NOMO-1 treated with dmso at 0.1 percent for 144 hours (cell line): ENCODE measurements at regions not wholly inside any gene's neighbourhood (a gene's known extent, or its start where the extent isn't known, plus 50 kb on each side); places are given as distances from the start of the nearest gene placed in this dataset.
A peak's percentile ranks its signal among the peaks of the same experiment; 100 is the strongest.

Source experiments
- DNase-seq: peaks from one replicate; lab custom pipeline; 2025; ENCODE audit not compliant: unreplicated experiment; lab: John Stamatoyannopoulos, UW

GRCh38 chr12:4969405-4969804 lies 59.7 kb downstream of the KCNA1 start:
- no peak for DNase-seq

GRCh38 chr12:4974217-4974616 lies 64.5 kb downstream of the KCNA1 start:
- no peak for DNase-seq

- no peak for DNase-seq
Observed at GRCh38 chr12:4975574-4975973, 65.9 kb downstream of the KCNA1 start.

GRCh38 chr12:4977102-4977501 lies 66.6 kb upstream of the KCNA5 start:
- DNase-seq = no peak

GRCh38 chr12:4978737-4979136 lies 64.9 kb upstream of the KCNA5 start:
- DNase-seq = no peak

- DNase-seq = no peak
Observed at GRCh38 chr12:4979737-4980136, 63.9 kb upstream of the KCNA5 start.

- no peak for DNase-seq
Observed at GRCh38 chr12:4984344-4984743, 59.3 kb upstream of the KCNA5 start.

- DNase-seq = no peak
Observed at GRCh38 chr12:4984971-4985370, 58.7 kb upstream of the KCNA5 start.

- peak; percentile 35 for DNase-seq
Observed at GRCh38 chr12:4985820-4986219, 57.9 kb upstream of the KCNA5 start.

GRCh38 chr12:4987076-4988046 lies 56.3 kb upstream of the KCNA5 start:
- no peak for DNase-seq

GRCh38 chr12:4991373-4991772 lies 52.3 kb upstream of the KCNA5 start:
- DNase-seq = no peak

GRCh38 chr12:4991801-4992200 lies 51.9 kb upstream of the KCNA5 start:
- no peak for DNase-seq

- DNase-seq = no peak
Observed at GRCh38 chr12:4992871-4993270, 50.8 kb upstream of the KCNA5 start.
